GM19468 (cell line): ENCODE measurements at regions not wholly inside any gene's neighbourhood (a gene's known extent, or its start where the extent isn't known, plus 50 kb on each side); places are given as distances from the start of the nearest gene placed in this dataset.

Experiments used
- ATAC-seq: cut with Tn5 transposase; IDR thresholded peaks from one replicate; pipeline ENCODE4 v1.9.1; 2021; ENCODE audit warnings: mild to moderate bottlenecking, moderate library complexity, moderate number of reproducible peaks; ENCODE audit not compliant: unreplicated experiment; ENCODE audit errors: extremely low read depth

- no peak for ATAC-seq
Measured at GRCh38 chr4:11194431-11194830, 234.3 kb downstream of the HS3ST1 start.

GRCh38 chr4:11189756-11190155 is 238.9 kb downstream of the HS3ST1 start:
- no peak for ATAC-seq

- no peak for ATAC-seq
Measured at GRCh38 chr4:11183356-11183740, 245.3 kb downstream of the HS3ST1 start.

- ATAC-seq: no peak
Measured at GRCh38 chr4:11182586-11183355, 245.9 kb downstream of the HS3ST1 start.

- no peak for ATAC-seq
Measured at GRCh38 chr4:11182031-11182430, 246.7 kb downstream of the HS3ST1 start.

GRCh38 chr4:11179796-11180195 is 248.9 kb downstream of the HS3ST1 start:
- ATAC-seq: no peak

- ATAC-seq: no peak
Measured at GRCh38 chr4:11178433-11178832, 250.3 kb downstream of the HS3ST1 start.

- no peak for ATAC-seq
Measured at GRCh38 chr4:11175374-11175773, 253.3 kb downstream of the HS3ST1 start.

- no peak for ATAC-seq
Measured at GRCh38 chr4:11166606-11167005, 262.1 kb downstream of the HS3ST1 start.

GRCh38 chr4:11166034-11166433 is 262.7 kb downstream of the HS3ST1 start:
- no peak for ATAC-seq

- no peak for ATAC-seq
Measured at GRCh38 chr4:11165052-11165451, 263.6 kb downstream of the HS3ST1 start.

- no peak for ATAC-seq
Measured at GRCh38 chr4:11160288-11160687, 268.4 kb downstream of the HS3ST1 start.

- ATAC-seq: no peak
Measured at GRCh38 chr4:11158971-11159370, 269.7 kb downstream of the HS3ST1 start.

- no peak for ATAC-seq
Measured at GRCh38 chr4:11155208-11155867, 273.4 kb downstream of the HS3ST1 start.

- no peak for ATAC-seq
Measured at GRCh38 chr4:11153171-11153750, 275.4 kb downstream of the HS3ST1 start.

- no peak for ATAC-seq
Measured at GRCh38 chr4:11152684-11153083, 276.0 kb downstream of the HS3ST1 start.

- no peak for ATAC-seq
Measured at GRCh38 chr4:11151500-11151899, 277.2 kb downstream of the HS3ST1 start.

GRCh38 chr4:11149612-11150259 is 279.0 kb downstream of the HS3ST1 start:
- no peak for ATAC-seq

GRCh38 chr4:11139871-11140270 is 288.8 kb downstream of the HS3ST1 start:
- ATAC-seq: no peak

GRCh38 chr4:11138964-11139363 is 289.7 kb downstream of the HS3ST1 start:
- no peak for ATAC-seq

- no peak for ATAC-seq
Measured at GRCh38 chr4:11134705-11135104, 294.0 kb downstream of the HS3ST1 start.
